CD4-positive, alpha-beta T cell treated with Interleukin-17A for 4 hours (primary cell): ENCODE measurements at regions not wholly inside any gene's neighbourhood (a gene's known extent, or its start where the extent isn't known, plus 50 kb on each side); places are given as distances from the start of the nearest gene placed in this dataset.
"Not testable (repeated sequence)": the region's sequence is repeated elsewhere in the genome, so short reads cannot be mapped to it uniquely, and the experiment has no call there.

Experiments
- DNase-seq: peaks from one replicate; pipeline ENCODE4 v3.0.0-alpha.2; 2020; ENCODE audit warnings: mixed read lengths

DNA sequence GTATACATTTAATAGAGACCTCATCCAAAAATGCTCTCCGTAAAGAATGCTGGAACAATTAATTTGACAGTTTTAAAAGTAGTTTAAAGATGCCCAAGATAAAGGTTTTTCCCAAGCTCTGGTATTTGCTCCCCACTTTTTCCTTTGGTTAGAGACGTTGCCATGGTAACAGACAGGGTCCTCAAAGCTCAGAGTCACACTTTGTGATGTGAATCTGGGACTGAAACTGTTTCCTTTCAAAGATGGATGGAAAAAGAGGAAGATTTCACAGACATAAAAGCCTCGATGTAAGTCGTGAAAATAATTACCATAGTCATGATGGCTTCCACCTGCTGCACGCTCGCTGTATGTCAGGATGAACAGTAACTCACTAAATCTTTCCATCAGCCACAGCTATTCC is 229.5 kb downstream of the MSX2 start:
- no peak for DNase-seq

DNA sequence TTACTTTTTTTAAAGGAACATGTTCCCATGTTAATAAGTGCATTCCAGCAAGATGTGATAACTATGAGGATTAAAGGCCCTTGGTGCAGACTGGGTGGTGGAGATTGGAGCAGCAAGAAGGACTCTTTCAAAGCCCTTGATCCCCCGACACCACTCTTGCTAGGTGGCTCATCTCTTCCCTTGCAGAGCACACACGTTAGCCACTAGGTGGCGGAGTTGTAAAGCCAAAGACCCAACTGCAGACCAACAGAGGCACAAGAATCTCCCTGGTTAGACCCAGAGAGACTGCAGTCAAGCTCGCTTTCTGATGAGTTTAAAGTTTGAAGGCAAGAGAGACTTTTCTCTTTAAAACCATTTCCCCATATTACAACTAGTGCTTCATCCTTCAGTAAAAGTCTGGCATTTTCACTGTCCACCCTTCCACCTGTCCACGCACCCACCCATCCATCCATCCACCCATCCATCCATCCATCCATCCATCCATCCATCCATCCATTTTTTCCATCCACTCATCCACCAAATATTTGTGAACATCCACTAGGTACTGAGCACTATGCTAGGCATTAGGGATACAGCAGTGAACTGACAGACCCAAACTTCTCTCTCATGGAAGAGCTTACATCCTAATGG is 226.9 kb downstream of the MSX2 start:
- peak; percentile 58 for DNase-seq

DNA sequence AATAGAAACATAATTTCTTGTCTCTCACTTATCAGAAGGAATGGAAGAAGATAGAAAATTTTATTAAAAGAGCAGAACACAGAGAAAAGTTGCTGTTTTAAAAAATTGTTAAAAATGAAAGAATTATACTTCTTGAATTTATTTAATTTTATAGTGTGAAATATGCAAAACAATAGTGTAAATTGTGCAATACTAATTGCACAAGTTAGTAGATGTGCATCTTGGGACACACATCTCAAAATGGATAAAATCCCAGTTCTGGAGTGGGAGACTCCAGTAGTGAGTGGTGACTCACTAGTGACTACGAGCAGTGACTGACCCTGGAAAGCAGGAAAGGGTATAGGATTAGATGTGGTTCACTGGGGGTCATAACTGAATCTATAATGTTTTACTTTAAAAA is 223.2 kb downstream of the MSX2 start:
- DNase-seq = no peak

DNA sequence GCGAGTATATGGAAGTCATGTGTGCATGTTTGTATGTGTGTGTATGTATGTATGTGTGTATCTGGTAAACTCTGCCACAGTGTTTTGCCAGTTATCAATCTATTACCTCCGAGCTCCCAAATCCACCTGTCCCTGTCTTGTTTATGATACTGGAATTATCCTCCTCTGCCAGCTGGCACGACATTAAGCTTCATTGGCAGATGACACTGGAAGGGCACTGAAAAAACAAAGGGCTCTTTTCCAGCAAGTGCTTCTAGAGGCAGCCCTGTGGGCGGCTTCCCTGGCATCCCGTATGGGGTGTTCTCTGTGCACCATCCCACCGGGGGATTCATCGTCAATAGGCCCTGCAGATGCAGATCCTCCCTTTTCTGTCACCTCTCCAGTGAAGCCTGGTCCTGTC is 221.5 kb downstream of the MSX2 start:
- no peak for DNase-seq

DNA sequence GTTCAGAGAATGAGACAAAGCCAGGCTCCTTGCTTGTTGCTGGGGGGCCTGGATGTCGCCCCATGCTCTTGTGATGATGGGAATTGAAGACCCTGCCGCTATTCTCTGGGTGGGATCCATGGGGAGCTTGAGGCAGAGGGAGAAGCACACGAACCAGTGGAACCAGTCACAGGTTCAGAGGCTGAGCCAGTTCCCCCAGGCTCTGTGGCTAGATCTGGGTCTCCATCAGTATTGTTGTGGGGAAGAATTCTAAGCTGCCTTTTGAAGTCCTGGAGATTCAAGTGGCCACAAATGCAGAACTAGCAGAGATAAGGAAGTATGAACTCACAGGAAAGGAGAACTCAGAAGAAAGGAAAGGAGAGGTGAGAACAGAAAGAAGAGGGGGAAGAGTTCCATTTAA is 219.4 kb downstream of the MSX2 start:
- DNase-seq = no peak

DNA sequence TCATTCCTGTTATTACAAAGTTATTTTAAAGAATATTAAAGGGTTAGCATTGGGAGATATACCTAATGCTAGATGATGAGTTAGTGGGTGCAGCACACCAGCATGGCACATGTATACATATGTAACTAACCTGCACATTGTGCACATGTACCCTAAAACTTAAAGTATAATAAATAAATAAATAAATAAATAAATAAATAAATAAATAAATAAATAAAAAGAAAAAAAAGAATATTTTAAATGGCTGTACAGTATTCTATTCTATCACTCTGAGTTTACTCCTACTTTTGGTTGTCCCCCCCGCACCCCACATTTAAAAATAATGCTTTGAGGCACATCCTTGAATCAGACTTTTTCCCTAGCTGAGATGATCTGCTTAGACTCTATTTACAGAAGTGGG is 218.6 kb downstream of the MSX2 start:
- not testable (repeated sequence) for DNase-seq

DNA sequence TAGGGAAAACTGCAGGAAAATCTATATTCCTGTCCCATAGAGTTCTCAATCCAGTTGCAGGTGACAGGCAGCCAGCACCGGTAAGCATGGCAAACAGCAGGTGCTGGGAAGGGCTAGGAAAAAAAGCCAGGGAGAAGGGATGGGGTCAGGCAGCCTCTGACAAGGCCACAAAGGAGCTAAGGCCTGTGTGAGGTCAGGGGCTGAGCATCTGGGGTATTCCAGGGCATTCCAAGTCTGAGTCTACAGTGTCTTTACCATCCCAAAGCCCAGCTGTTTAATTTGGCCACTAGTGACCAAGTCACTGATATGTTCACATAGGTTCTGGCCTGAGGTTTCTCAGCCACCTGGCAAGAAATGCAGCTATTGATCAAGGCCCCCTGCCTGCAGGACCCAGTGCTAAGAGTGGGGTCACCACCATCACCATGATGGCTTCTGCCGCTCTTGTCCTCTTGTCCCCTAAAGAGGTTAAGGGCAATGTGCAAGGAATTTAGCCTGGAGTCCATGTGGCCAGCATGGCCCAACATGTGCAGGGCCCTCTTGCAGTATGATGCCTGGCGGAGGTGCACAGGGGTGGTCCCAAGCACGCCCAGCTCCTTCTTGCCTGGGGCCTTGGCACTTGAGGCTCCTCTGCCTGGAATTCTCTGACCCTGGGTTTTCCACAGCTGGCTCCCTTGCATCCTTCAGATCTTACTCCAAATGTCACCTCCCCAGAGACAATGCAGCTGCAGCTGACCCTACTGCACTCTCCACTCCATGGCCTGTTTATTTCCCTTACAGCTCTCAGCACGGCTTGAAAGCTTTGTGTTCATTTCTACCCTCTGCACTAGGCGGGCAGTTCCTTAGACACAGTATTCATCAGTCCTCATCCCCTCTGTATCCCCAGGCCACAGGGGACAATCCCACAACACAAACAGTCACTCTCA is 213.1 kb downstream of the MSX2 start:
- DNase-seq = no peak

DNA sequence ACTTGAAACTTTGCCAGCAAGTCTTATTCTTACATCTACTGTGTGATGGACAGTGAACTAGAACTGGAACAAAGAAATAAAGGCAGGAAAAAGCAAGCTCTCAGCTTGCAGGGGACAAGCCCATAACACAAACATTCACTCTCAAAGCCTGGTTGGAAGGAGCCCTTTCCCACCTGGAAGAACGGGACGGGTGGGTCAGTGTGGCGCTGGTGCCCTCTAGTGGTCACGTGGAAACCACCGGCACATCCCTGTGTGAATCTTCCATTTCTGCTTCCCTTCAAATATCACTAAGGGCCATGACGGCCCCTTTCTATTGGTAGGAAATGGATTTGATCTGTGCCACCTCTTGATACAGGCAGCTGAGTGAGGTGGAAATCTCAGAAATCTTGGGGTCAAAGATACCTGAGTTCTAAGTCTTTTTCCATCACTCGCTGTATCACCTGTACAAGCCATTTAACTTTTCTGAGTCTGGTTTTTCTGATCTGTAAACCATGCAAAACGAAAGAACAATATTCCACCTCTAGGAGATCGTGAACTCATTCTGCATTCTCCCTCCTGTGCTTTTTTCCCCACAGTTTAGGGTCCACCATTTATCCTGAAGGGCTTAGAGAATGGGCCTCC is 211.6 kb downstream of the MSX2 start:
- peak; percentile 46 for DNase-seq

DNA sequence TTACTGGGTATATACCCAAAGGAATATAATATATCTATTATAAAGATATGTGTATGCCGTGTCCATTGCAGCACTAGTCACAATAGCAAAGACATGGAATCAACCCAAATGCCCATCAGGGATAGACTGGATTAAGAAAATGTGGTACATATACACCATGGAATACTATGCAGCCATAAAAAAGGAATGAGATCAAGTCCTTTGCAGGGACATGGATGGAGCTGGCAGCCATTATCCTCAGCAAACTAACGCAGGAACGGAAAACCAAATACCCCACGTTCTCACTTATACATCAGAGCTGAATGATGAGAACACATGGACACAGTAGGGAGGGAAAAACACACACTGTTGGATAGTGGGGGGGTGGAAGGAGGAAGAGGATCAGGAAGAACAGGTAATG is 206.7 kb downstream of the MSX2 start:
- not testable (repeated sequence) for DNase-seq

DNA sequence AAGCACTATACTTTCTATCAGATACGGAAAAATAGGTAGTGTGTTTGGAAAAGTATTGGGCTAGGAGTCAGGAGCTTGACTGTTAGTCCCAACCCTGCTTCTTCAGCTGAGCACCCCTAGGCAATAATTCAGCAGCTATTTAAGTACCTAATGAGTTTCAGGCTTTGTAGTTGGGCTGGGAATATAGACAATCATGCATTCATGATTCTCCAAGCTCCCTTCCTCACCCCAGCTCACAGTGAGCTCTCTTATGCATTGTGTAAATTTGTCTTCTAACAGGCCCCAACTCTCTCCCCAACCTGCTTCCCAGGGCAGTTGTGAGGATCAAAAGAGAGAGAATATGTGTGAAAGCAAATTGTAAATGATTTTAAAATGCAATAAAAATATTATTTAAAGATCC is 201.2 kb downstream of the MSX2 start:
- DNase-seq = no peak

DNA sequence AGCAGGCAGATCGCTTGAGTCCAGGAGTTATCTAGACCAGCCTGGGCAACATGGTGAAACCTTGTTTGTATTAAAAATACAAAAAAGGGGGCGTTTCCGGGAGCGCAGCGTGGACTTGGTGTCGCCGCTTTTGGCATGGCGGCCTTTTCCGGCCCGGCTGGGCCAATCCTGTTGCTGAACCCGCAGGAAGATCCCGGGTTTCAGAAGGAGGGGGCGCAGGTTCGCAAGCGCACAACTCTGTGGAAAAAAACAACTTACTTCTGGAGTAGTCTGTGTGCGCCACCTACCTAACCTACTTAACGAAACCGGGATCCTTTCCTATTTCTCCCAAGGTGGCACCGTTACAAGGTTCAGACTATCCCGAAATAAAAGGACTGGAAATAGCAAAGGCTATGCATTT is 198.6 kb downstream of the MSX2 start:
- no peak for DNase-seq

DNA sequence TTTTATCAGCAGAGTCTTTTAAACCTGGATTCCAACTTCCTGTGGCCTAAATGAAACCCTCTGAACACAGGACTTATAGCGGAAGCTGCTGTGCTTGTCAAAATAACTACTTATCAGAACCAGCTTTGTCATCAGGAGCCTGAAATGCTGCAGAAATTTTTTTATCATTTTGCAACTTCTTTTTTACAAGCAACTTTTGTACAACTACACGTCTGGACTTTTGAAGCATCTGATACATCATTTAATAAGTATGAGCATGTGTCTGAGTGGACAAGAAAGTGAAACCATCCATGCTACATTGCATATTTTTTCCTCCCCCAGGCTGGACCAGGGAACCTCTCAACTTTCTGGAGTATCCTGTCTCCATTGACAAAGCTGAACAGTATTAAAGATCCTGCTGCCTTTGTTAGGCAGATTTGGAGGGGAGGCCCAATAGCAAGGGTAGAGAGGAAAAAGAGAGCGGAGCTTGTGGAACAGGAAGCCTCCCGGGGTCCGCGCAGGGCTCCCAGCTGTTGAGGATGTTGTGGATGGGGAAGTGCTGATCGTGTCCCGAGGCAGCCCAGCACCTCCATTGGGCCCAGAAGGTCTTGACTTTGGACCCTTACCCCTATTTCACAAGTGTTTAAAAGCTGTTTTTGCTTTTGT is 196.6 kb downstream of the MSX2 start:
- no peak for DNase-seq

DNA sequence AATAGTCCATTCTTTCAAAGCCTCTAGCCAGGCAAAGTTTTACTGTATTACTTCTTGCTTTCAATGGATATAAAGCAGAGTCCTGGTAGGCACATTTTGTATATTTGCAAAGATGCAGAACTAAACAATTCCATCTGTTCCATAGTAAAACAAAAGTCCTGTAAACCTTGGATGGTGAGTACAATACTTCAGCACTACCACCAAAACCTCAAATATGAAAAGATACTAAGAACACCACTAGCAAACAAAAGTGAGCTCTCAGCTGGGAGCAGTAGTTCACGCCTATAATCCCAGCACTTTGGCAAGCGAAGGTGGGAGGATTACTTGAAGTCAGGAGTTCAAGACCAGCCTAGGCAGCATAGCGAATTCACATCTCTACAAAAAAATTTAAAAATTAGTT is 195.0 kb downstream of the MSX2 start:
- DNase-seq = no peak

DNA sequence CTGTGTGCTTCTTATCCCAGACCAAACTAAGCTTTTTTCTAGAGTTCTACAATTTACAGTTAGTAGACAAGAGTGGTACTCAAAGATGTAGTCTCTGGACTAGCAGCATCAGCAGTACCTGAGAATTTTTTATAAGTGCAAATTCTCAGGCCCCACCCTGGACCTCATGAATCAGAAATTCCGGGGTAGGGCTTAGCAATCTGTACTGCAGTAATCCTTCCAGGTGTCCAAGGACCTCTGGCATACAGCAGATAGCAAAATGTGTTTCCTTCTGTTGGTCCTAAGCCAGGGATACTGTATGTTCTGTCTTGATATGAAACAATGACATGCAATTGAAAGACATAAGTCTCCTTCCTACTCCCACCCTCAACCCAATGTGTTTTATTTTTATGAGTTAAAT is 194.3 kb downstream of the MSX2 start:
- DNase-seq = no peak

DNA sequence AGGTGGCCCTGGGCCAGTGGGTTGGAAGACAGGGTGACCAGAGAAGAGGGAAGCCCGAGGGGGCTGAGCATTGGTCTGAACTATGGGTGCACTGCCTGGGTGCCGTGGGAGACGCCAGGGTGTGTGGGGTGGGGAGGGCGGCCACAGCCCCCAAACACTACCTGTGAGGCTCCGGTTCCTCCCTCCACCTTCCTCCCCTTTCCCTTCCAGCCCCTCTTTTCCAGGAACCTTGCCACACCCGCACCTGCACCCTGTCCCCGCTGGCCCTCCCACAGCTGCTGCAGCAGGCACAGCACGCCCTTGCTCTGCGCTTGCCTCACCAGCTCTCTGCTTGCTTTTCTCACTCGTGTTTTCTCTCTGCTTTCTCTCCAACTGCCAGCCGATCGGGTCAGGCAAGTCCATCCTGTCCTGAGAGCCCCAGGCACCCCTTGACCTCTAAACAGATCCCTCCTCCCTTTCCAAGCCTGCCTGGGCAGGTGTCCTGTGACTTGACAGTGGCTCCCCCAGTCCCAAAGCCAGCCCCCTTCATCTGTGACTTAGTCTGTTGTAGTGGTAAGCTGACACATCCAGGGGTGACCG is 193.7 kb downstream of the MSX2 start:
- no peak for DNase-seq

DNA sequence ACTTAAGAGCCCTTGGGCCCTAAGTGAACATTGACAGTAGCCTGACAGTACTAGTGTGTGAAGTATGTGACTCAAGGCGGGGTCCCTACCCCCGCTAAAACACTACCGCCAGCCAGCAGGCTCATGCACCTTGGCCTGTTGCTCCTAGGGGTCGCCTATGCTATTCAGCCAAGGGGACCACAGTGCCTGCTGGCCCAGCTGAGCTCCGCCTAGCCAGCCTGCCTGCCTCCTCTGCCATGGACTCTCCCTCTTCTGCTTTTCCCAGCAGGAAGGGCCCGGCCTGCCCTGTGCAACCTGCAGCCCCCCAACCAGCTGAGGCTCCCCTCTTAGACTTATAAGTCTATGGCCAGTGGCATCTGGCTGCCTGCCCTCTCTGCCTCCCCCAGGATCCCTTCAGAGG is 193.1 kb downstream of the MSX2 start:
- not testable (repeated sequence) for DNase-seq

DNA sequence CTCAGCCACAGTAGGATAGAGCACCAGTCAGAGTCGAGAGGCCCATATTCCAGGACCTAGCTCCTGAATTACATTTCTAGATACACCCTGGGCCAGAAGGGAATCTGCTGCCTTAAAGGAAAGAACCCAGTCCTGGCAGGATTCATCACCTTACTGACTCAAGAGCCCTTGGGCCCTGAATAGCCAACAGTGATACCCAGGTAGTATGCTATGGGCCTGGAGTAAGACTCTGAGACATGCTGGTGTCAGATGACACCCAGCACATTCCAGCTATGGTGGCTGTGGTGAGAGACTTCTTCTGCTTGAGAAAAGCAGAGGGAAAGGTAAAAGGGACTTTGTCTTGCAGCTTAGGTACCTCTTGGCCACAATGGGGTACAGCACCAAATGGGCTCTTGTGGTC is 192.5 kb downstream of the MSX2 start:
- not testable (repeated sequence) for DNase-seq

DNA sequence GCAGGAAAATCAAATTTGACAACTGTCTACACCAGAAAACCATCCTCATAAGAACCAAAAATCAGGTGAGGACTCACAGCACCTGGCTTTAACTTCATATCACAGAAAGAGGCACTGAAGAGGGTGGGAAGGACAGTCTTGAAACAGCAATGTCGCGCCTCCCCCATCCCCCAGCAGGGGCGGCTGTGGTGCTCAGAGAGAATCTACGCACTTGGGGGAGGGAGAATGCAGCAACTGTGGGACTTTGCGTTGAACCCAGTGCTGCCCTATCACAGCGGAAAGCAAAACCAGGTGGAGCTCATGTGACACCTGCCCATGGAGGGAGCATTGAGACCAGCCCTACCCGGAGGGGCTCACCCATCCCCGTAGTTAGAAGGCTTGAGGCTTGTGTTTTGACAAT is 191.8 kb downstream of the MSX2 start:
- no peak for DNase-seq

DNA sequence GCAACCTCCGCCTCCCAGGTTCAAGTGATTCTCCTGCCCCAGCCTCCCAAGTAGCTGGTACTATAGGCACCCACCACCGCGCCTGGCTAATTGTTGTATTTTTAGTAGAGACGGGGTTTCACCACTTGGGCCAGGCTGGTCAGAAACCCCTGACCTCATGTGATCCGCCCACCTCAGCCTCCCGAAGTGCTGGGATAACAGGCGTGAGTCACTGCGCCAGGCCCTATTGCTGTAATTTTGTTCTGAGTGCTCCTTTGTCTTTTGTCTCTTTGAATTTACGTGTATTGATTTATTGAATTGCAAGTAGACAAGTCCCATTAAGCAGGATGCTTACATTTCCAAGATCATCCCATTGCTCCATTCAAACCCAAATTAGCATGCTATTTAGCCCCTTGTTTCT is 186.7 kb downstream of the MSX2 start:
- no peak for DNase-seq

DNA sequence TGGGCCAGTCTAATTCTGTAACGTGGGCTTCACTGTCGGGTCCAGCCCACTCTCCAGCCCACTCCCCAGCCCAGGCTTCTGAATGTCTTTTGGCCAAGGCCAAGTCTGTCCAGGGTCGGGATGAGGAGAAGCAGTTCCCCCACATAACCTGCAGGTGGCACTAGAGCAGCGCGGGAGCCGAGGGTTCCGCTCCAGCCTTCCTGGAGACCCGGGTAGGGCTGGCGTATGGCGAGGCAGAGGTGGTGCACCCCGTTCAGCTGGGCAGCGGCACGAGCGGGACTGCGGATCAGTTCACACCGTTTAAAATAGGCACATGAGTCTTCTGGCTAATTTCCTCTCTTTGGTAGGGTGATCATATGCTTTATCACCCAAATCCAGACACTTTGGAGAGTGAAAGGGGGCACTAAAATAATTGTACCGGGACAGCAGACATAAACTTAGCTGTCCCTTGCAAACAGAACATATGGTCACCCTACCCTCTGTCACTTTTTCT is 185.9 kb downstream of the MSX2 start:
- peak; percentile 40 for DNase-seq

DNA sequence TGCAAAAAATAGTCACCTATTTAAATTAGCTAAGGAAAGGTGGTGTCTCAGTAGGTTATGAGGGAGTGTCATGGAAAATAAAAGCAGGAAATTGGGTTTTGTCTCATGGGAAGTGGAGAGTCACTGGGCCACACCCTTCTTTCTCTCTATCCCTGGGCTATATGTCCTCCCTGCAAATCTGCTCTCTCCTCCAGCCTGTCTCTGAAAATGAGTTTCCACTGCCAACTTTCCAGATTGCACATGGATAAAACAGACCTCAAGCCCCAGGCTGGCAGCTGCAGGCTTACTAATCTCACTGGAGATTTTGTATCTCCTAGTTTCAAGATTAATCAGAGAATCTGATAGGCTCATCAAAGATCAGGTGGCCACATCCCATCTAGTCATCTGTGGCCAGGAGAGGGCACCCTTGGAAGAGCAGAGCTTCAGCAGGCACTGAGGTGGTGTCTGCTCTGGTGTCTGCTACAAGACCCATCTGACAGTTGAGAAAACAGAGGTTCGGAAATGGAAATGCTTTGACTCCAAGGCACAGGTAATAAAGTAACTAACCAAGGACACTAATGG is 178.9 kb downstream of the MSX2 start:
- no peak for DNase-seq

DNA sequence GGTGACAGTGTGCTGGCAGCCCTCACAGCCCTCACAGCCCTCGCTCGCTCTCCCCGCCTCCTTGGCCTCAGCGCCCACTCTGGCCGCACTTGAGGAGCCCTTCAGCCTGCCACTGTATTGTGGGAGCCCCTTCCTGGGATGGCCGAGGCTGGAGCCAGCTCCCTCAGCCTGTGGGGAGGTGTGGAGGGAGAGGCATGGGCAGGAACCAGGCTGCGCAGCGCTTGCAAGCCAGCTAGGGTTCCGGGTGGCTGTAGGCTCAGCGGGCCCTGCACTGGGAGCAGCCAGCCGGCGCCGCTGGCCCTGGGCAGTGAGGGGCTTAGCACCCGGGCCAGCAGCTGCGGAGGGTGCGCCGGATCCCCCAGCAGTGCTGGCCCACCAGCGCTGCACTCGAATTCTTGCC is 177.0 kb downstream of the MSX2 start:
- DNase-seq = no peak
